PC-3 (cell line): ENCODE measurements at regions not wholly inside any gene's neighbourhood (a gene's known extent, or its start where the extent isn't known, plus 50 kb on each side); places are given as distances from the start of the nearest gene placed in this dataset.

ENCODE experiments used
- CTCF ChIP-seq: fragments of 300-600 bp; sonication (generic); conservative IDR thresholded peaks from 2 replicates; pipeline ENCODE4 v1.5.1; 2017; ENCODE audit warnings: antibody characterized with exemption, low read depth, mild to moderate bottlenecking, low read length
- EZH2phosphoT487 ChIP-seq: fragments of 300-600 bp; sonication (generic); IDR thresholded peaks from 2 replicates; pipeline ENCODE4 v1.6.1; 2018; ENCODE audit warnings: mild to moderate bottlenecking, antibody characterized with exemption, low read length, borderline replicate concordance

GRCh38 chr4:72924814-72925213 lies 144.7 kb downstream of the COX18 start:
- TF ChIP-seq CTCF (no peak), EZH2phosphoT487 (no peak)
